Endodermal cell (in vitro differentiated cells): ENCODE measurements at regions not wholly inside any gene's neighbourhood (a gene's known extent, or its start where the extent isn't known, plus 50 kb on each side); places are given as distances from the start of the nearest gene placed in this dataset.

ENCODE experiments used
- DNase-seq: peaks from one replicate; pipeline ENCODE4 v3.0.0-alpha.2; 2017
- H3K27ac ChIP-seq: 2 replicates; pipeline ENCODE4 v1.5.1; 2013; ENCODE audit warnings: mild to moderate bottlenecking, low read depth, low read length, moderate library complexity
- H3K27me3 ChIP-seq: 2 replicates; pipeline ENCODE4 v1.6.1; 2013; ENCODE audit warnings: mild to moderate bottlenecking, low read length, moderate library complexity; ENCODE audit not compliant: insufficient read depth, control insufficient read depth, poor library complexity, severe bottlenecking
- H3K36me3 ChIP-seq: 2 replicates; pipeline ENCODE4 v1.7.0; 2013; ENCODE audit warnings: mild to moderate bottlenecking, low read length, moderate library complexity; ENCODE audit not compliant: control insufficient read depth, insufficient read depth
- H3K4me1 ChIP-seq: one replicate; pipeline ENCODE4 v1.7.0; 2013; ENCODE audit warnings: low read length; ENCODE audit not compliant: control insufficient read depth, insufficient read depth
- H3K4me3 ChIP-seq: 2 replicates; pipeline ENCODE4 v1.5.1; 2013; ENCODE audit warnings: mild to moderate bottlenecking, low read length, moderate library complexity
- H3K9ac ChIP-seq: 2 replicates; pipeline ENCODE4 v1.6.1; 2013; ENCODE audit warnings: mild to moderate bottlenecking, low read length, moderate library complexity; ENCODE audit not compliant: poor library complexity, severe bottlenecking; ENCODE audit errors: extremely low read depth
- H3K9me3 ChIP-seq: 2 replicates; pipeline ENCODE4 v1.6.1; 2013; ENCODE audit warnings: mild to moderate bottlenecking, low read length, moderate library complexity; ENCODE audit not compliant: control insufficient read depth
- H3K27ac Mint-ChIP-seq: 2 replicates; pipeline ENCODE4 v1.8.0; 2020; ENCODE audit warnings: mixed read lengths
- H3K27me3 Mint-ChIP-seq: 2 replicates; pipeline ENCODE4 v1.8.0; 2021; ENCODE audit warnings: mild to moderate bottlenecking, mixed read lengths; ENCODE audit not compliant: insufficient read depth
- H3K36me3 Mint-ChIP-seq: 2 replicates; pipeline ENCODE4 v1.8.0; 2020; ENCODE audit warnings: low read depth, mixed read lengths
- H3K4me1 Mint-ChIP-seq: 2 replicates; pipeline ENCODE4 v1.8.0; 2020; ENCODE audit warnings: mixed read lengths
- H3K4me3 Mint-ChIP-seq: 2 replicates; pipeline ENCODE4 v1.8.0; 2020; ENCODE audit warnings: mild to moderate bottlenecking, moderate library complexity, mixed read lengths
- H3K9me3 Mint-ChIP-seq: 2 replicates; pipeline ENCODE4 v1.8.0; 2020; ENCODE audit warnings: mild to moderate bottlenecking, mixed read lengths
- WGBS, 2 experiments: methylation state at CpG; one replicate each; pipeline versions ENCODE4 v1.1.5 to v1.1.7; 2013; ENCODE audit warnings: missing lambda C conversion rate in 2 of 2, mixed read lengths in 1 of 2; ENCODE audit not compliant: insufficient coverage in 1 of 2, insufficient read length in 1 of 2; 5-methylcytosine and 5-hydroxymethylcytosine counted together
- TF ChIP-seq, protein P1 (sequence below): fragments of 200-600 bp; sonication (generic); conservative IDR thresholded peaks from 2 replicates; pipeline ENCODE4 v1.5.0; 2021; ENCODE audit warnings: antibody characterized with exemption, mild to moderate bottlenecking

DNA sequence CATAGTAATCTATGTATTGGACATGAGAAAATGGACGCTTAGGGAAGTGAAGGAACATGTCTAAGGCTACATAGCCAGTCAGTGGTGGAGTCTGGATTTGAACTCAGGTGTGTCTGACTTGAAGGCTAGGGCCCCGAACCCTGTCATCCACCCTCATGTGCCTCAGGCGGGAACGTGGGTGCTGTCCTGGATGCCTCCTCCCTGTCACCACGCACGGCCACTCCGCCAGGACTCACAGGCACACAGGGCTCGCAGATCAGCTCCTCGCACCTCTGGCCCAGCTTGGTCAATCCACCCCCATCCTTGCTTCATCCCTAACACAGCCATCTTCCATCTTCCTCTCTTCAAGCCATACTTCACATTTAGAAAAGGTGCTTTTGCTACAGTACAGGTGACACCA, 154.7 kb downstream of the KCNJ12 start:
- Mint-ChIP-seq H3K36me3 (peaks cover 18% of the 10 kb centered on the region), H3K4me1 (no peaks in the 10 kb centered on the region), H3K9me3 (no peaks in the 10 kb centered on the region), H3K4me3 (no peak overlapping the region), H3K27me3 (no peaks in the 10 kb centered on the region), H3K27ac (no peak overlapping the region)
- Histone ChIP-seq H3K27me3 (no peaks in the 10 kb centered on the region), H3K4me1 (no peaks in the 10 kb centered on the region), H3K4me3 (no peak overlapping the region), H3K27ac (no peak overlapping the region), H3K36me3 (peaks cover 39% of the 10 kb centered on the region), H3K9ac (no peak overlapping the region), H3K9me3 (no peaks in the 10 kb centered on the region)
- WGBS, 2 experiments = 88 to 92% methylated on average over 9 of the region's 9 CpGs
- TF ChIP-seq, protein P1, sequence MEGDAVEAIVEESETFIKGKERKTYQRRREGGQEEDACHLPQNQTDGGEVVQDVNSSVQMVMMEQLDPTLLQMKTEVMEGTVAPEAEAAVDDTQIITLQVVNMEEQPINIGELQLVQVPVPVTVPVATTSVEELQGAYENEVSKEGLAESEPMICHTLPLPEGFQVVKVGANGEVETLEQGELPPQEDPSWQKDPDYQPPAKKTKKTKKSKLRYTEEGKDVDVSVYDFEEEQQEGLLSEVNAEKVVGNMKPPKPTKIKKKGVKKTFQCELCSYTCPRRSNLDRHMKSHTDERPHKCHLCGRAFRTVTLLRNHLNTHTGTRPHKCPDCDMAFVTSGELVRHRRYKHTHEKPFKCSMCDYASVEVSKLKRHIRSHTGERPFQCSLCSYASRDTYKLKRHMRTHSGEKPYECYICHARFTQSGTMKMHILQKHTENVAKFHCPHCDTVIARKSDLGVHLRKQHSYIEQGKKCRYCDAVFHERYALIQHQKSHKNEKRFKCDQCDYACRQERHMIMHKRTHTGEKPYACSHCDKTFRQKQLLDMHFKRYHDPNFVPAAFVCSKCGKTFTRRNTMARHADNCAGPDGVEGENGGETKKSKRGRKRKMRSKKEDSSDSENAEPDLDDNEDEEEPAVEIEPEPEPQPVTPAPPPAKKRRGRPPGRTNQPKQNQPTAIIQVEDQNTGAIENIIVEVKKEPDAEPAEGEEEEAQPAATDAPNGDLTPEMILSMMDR = no peak
- no peak for DNase-seq

DNA sequence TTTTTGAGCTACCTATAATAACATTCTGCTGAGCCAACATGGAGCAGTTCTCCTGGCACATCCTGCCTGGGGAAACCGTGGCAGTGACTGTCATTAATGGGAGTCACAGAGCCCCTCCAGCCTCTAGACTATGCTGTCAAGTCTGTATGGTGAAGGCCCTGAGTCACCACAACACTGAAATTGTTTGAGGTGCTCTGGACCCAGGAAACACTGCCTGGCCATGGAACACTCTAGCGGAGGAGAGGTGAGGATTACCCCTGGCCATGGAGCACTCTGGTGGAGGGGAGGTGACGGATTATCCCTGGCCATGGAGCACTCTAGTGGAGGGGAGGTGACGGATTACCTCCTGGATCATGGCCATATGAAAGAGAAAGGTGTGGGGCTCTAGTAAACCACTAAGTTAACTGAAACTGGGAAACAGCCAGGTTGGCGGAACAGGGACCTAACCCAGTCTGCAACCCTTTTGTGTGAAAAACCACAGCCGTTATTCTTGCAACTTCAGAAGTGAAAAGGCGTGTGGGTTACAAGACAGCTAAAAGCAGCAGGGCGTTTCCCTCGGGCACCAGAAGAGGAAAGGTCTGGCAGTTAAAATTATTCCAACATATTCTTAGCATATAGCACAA, 156.7 kb downstream of the KCNJ12 start:
- DNase-seq = no peak
- H3K9me3 Mint-ChIP-seq = peaks cover 12% of the 10 kb centered on the region

DNA sequence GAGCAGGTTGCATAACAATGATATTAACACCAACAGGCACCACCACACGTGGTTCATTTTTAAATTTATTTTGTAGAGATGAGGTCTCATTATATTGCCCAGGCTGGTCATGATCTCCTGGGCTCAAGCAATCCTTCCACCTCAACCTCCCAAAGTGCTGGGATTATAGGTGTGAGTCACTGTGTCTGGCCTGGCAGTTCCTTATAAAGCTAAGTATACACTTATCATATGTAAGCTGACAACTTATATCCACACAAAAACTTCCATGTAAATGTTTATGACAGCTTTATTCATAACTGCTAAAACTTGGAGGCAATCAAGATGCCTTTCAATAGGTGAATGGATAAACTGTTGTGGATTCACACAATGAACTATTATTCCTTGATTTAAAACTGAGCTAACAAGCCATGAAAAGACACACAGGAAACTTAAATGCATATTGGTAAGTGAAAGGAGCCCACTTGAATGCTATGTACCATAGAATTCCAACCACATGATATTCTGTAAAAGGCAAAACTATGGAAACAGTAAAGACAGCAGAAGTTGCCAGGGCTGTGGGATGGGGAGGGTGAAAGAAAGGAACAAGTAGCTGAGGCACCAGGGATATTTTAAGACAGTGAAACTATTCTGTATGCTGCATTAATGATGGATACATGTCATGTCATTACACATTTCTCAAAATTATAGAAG, 156.5 kb upstream of the KCNJ18 start:
- no peak overlapping the region for H3K4me3 ChIP-seq
- peaks cover under 1% of the 10 kb centered on the region for H3K4me1 Mint-ChIP-seq
- H3K27ac Mint-ChIP-seq = no peak overlapping the region
- H3K27ac ChIP-seq = no peak overlapping the region
- H3K4me3 Mint-ChIP-seq = no peak overlapping the region
- no peaks in the 10 kb centered on the region for H3K27me3 Mint-ChIP-seq
- peaks cover 61% of the 10 kb centered on the region for H3K36me3 ChIP-seq
- H3K4me1 ChIP-seq = peaks cover under 1% of the 10 kb centered on the region
- no CpG with 5 or more reads among the region's 1 CpG for WGBS, 2 experiments
- peaks cover 53% of the 10 kb centered on the region for H3K36me3 Mint-ChIP-seq
- H3K9me3 ChIP-seq = peaks cover 37% of the 10 kb centered on the region
- H3K9ac ChIP-seq = no peak overlapping the region
- peaks cover 26% of the 10 kb centered on the region for H3K9me3 Mint-ChIP-seq
- DNase-seq = no peak
- H3K27me3 ChIP-seq = no peaks in the 10 kb centered on the region
- TF ChIP-seq, protein P1 = no peak

More for the DNA sequence above, 156.7 kb downstream of the KCNJ12 start:
- no peak overlapping the region for H3K4me3 ChIP-seq
- H3K9ac ChIP-seq = no peak overlapping the region
- H3K27me3 Mint-ChIP-seq = no peaks in the 10 kb centered on the region
- peaks cover 29% of the 10 kb centered on the region for H3K36me3 Mint-ChIP-seq
- TF ChIP-seq, protein P1 = no peak
- no peaks in the 10 kb centered on the region for H3K4me1 ChIP-seq
- peaks cover 13% of the 10 kb centered on the region for H3K9me3 ChIP-seq
- no peak overlapping the region for H3K4me3 Mint-ChIP-seq
- 88 to 90% methylated on average over 6 to 9 of the region's 9 CpGs for WGBS, 2 experiments
- peaks cover 43% of the 10 kb centered on the region for H3K36me3 ChIP-seq
- H3K27ac Mint-ChIP-seq = no peak overlapping the region
- no peaks in the 10 kb centered on the region for H3K4me1 Mint-ChIP-seq
- H3K27me3 ChIP-seq = no peaks in the 10 kb centered on the region
- H3K27ac ChIP-seq = no peak overlapping the region
